ENCODE measurements at regions not wholly inside any gene's neighbourhood (a gene's known extent, or its start where the extent isn't known, plus 50 kb on each side); places are given as distances from the start of the nearest gene placed in this dataset.

DNA sequence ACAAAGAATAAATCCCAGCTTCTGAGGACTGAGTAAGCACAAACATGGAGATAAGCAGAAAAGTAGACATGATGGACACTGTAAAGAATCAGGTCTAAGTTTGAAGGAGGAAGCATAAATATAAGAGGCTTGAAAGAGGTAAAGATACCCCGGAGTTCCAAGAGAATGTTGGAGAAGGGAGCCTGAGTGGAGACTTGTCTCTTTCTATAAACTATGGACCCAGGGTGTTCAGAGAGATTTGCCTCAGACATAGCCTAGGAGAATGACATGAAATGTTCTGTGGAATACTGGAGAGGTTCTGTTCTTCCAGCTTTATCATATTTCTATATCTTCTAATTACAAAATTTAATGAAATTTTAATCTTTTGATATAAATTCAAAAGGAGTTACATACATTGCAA, 554.3 kb upstream of the B3GALT2 start:
- no peak for TF ChIP-seq POLR2AphosphoS5 (IDR thresholded peaks at IDR 0.05; ENCODE audit: low read depth, low read length)
- TF ChIP-seq, protein P1, sequence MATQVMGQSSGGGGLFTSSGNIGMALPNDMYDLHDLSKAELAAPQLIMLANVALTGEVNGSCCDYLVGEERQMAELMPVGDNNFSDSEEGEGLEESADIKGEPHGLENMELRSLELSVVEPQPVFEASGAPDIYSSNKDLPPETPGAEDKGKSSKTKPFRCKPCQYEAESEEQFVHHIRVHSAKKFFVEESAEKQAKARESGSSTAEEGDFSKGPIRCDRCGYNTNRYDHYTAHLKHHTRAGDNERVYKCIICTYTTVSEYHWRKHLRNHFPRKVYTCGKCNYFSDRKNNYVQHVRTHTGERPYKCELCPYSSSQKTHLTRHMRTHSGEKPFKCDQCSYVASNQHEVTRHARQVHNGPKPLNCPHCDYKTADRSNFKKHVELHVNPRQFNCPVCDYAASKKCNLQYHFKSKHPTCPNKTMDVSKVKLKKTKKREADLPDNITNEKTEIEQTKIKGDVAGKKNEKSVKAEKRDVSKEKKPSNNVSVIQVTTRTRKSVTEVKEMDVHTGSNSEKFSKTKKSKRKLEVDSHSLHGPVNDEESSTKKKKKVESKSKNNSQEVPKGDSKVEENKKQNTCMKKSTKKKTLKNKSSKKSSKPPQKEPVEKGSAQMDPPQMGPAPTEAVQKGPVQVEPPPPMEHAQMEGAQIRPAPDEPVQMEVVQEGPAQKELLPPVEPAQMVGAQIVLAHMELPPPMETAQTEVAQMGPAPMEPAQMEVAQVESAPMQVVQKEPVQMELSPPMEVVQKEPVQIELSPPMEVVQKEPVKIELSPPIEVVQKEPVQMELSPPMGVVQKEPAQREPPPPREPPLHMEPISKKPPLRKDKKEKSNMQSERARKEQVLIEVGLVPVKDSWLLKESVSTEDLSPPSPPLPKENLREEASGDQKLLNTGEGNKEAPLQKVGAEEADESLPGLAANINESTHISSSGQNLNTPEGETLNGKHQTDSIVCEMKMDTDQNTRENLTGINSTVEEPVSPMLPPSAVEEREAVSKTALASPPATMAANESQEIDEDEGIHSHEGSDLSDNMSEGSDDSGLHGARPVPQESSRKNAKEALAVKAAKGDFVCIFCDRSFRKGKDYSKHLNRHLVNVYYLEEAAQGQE (IDR thresholded peaks at IDR 0.05; ENCODE audit: insufficient read depth in 1 of 2, low read depth in 2 of 2, low read length in 2 of 2), result no peak
